Karpas-422 (cell line): ENCODE measurements at regions not wholly inside any gene's neighbourhood (a gene's known extent, or its start where the extent isn't known, plus 50 kb on each side); places are given as distances from the start of the nearest gene placed in this dataset.

ENCODE experiments used
- DNase-seq: peaks from one replicate; pipeline ENCODE4 v3.0.0-alpha.2; 2015
- H2AFZ ChIP-seq: fragments of 200-600 bp; sonication (generic); 2 replicates; pipeline ENCODE4 v1.6.1; 2014; ENCODE audit warnings: antibody characterized with exemption, low read length, mixed read lengths
- H3K27ac ChIP-seq: fragments of 200-600 bp; sonication (generic); 2 replicates; pipeline ENCODE4 v1.5.1; 2014; ENCODE audit warnings: mild to moderate bottlenecking, low read length, moderate library complexity
- H3K27me3 ChIP-seq: fragments of 200-600 bp; sonication (generic); 2 replicates; pipeline ENCODE4 v1.6.1; 2014; ENCODE audit warnings: low read length, mixed read lengths
- H3K36me3 ChIP-seq: fragments of 200-600 bp; sonication (generic); 2 replicates; pipeline ENCODE4 v1.6.1; 2014; ENCODE audit warnings: low read length, mixed read lengths; ENCODE audit not compliant: insufficient read depth
- H3K4me1 ChIP-seq: fragments of 200-600 bp; sonication (generic); 2 replicates; pipeline ENCODE4 v1.6.1; 2014; ENCODE audit warnings: mild to moderate bottlenecking, low read length, mixed read lengths
- H3K4me2 ChIP-seq: fragments of 200-600 bp; sonication (generic); 2 replicates; pipeline ENCODE4 v1.6.1; 2014; ENCODE audit warnings: low read length, low read depth, mild to moderate bottlenecking; ENCODE audit not compliant: poor library complexity, severe bottlenecking
- H3K4me3 ChIP-seq: fragments of 200-600 bp; sonication (generic); 2 replicates; pipeline ENCODE4 v1.5.1; 2014; ENCODE audit warnings: mild to moderate bottlenecking, antibody characterized with exemption, low read length, mixed read lengths
- H3K79me2 ChIP-seq: fragments of 200-600 bp; sonication (generic); 2 replicates; pipeline ENCODE4 v1.6.1; 2014; ENCODE audit warnings: mild to moderate bottlenecking, low read length, mixed read lengths
- H3K9ac ChIP-seq: fragments of 200-600 bp; sonication (generic); 2 replicates; pipeline ENCODE4 v1.6.0; 2014; ENCODE audit warnings: low read length
- H3K9me2 ChIP-seq: fragments of 200-600 bp; sonication (generic), shearing (Covaris generic); replicated peaks from 2 replicates; pipeline ENCODE4 v1.6.0; 2014; ENCODE audit warnings: mild to moderate bottlenecking, low read length, moderate library complexity; ENCODE audit not compliant: insufficient read depth
- H3K9me3 ChIP-seq: fragments of 300-700, 200-600 bp; sonication (generic); 2 replicates; pipeline ENCODE4 v1.6.1; 2014; ENCODE audit warnings: low read length, mixed read lengths
- H4K20me1 ChIP-seq: fragments of 200-600 bp; sonication (generic); 2 replicates; pipeline ENCODE4 v1.6.1; 2014; ENCODE audit warnings: mild to moderate bottlenecking, antibody characterized with exemption, low read length, low read depth; ENCODE audit not compliant: insufficient read depth

DNA sequence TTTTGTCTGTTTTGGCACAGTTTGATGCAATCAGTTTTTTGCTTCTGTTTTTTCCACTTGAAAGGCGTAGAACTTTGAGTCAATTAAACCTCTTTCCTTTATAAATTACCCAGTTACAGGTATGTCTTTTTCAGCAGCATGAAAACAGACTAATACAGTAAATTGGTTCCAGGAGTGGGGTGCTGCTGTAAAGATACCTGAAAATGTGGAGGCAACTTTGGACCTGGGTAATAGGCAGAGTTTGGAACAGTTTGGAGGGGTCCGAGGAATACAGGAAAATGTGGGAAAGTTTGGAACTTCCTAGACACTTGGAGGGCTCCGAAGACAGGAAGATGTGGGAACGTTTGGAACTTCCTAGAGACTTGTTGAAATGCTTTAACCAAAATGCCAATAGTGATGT lies 2022.2 kb downstream of the MAT2B start:
- no peaks in the 10 kb centered on the region for H3K4me1 ChIP-seq
- no peaks in the 10 kb centered on the region for H3K9me2 ChIP-seq
- peaks cover 19% of the 10 kb centered on the region for H3K9me3 ChIP-seq
- H3K4me3 ChIP-seq: no peak overlapping the region
- H3K27me3 ChIP-seq: no peaks in the 10 kb centered on the region
- H3K9ac ChIP-seq: no peak overlapping the region
- no peak overlapping the region for H3K4me2 ChIP-seq
- no peaks in the 10 kb centered on the region for H3K79me2 ChIP-seq
- H3K27ac ChIP-seq: no peak overlapping the region
- DNase-seq: no peak
- no peak overlapping the region for H2AFZ ChIP-seq
- no peaks in the 10 kb centered on the region for H4K20me1 ChIP-seq
- H3K36me3 ChIP-seq: no peaks in the 10 kb centered on the region

DNA sequence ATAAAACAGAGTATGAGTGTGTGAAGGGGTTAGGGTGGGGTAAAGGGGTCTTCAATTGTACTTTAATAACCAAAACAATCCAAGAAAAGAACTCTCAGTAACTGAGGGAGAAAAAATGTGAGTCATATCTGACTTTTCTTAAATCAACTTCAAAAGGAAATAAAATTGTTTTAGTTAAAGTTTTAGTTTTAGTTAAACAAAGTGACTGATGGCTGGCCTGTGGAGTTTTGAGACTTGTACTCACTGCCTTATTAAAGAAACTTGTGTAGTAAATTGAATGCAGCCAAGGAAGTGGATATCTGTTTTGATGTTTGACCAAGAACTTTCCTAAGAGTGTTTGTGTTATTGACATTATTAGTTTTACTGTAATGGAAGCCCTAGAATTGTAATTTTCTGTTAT lies 2032.6 kb downstream of the MAT2B start:
- no peak overlapping the region for H2AFZ ChIP-seq
- no peaks in the 10 kb centered on the region for H3K4me1 ChIP-seq
- H3K9me3 ChIP-seq: peaks cover 14% of the 10 kb centered on the region
- H3K36me3 ChIP-seq: no peaks in the 10 kb centered on the region
- H3K27ac ChIP-seq: no peak overlapping the region
- no peak for DNase-seq
- no peak overlapping the region for H3K9ac ChIP-seq
- H4K20me1 ChIP-seq: no peaks in the 10 kb centered on the region
- H3K27me3 ChIP-seq: no peaks in the 10 kb centered on the region
- H3K9me2 ChIP-seq: no peaks in the 10 kb centered on the region
- H3K4me2 ChIP-seq: no peak overlapping the region
- no peaks in the 10 kb centered on the region for H3K79me2 ChIP-seq
- H3K4me3 ChIP-seq: no peak overlapping the region

- no peaks in the 10 kb centered on the region for H4K20me1 ChIP-seq
- H3K4me2 ChIP-seq: no peak overlapping the region
- no peak overlapping the region for H3K4me3 ChIP-seq
- no peaks in the 10 kb centered on the region for H3K4me1 ChIP-seq
- H3K79me2 ChIP-seq: no peaks in the 10 kb centered on the region
- H3K9me3 ChIP-seq: peaks cover 13% of the 10 kb centered on the region
- no peaks in the 10 kb centered on the region for H3K9me2 ChIP-seq
- no peak for DNase-seq
- no peak overlapping the region for H2AFZ ChIP-seq
- no peaks in the 10 kb centered on the region for H3K36me3 ChIP-seq
- no peak overlapping the region for H3K27ac ChIP-seq
- no peaks in the 10 kb centered on the region for H3K27me3 ChIP-seq
- no peak overlapping the region for H3K9ac ChIP-seq
Measured at GRCh38 chr5:165559645-165560044, 2054.2 kb downstream of the MAT2B start.

- no peak overlapping the region for H2AFZ ChIP-seq
- H3K79me2 ChIP-seq: no peaks in the 10 kb centered on the region
- H4K20me1 ChIP-seq: no peaks in the 10 kb centered on the region
Measured at GRCh38 chr5:165560648-165561047, 2055.2 kb downstream of the MAT2B start.

GRCh38 chr5:165565911-165566310 lies 2060.5 kb downstream of the MAT2B start:
- Histone ChIP-seq H3K27me3 (no peaks in the 10 kb centered on the region), H3K27ac (no peak overlapping the region), H3K4me2 (no peak overlapping the region), H4K20me1 (no peaks in the 10 kb centered on the region), H2AFZ (no peak overlapping the region), H3K79me2 (no peaks in the 10 kb centered on the region), H3K4me1 (no peaks in the 10 kb centered on the region), H3K9me2 (no peaks in the 10 kb centered on the region), H3K4me3 (no peak overlapping the region), H3K9me3 (peaks cover 20% of the 10 kb centered on the region; the same call in 1 of the 2 replicates), H3K9ac (no peak overlapping the region), H3K36me3 (no peaks in the 10 kb centered on the region)
- DNase-seq: no peak

More at GRCh38 chr5:165560648-165561047, 2055.2 kb downstream of the MAT2B start:
- H3K27me3 ChIP-seq: no peaks in the 10 kb centered on the region
- H3K36me3 ChIP-seq: no peaks in the 10 kb centered on the region
- H3K4me2 ChIP-seq: no peak overlapping the region
- H3K27ac ChIP-seq: no peak overlapping the region
- DNase-seq: no peak
- no peak overlapping the region for H3K4me3 ChIP-seq
- H3K9me2 ChIP-seq: no peaks in the 10 kb centered on the region
- H3K4me1 ChIP-seq: no peaks in the 10 kb centered on the region
- no peak overlapping the region for H3K9ac ChIP-seq
- peaks cover 13% of the 10 kb centered on the region for H3K9me3 ChIP-seq

DNA sequence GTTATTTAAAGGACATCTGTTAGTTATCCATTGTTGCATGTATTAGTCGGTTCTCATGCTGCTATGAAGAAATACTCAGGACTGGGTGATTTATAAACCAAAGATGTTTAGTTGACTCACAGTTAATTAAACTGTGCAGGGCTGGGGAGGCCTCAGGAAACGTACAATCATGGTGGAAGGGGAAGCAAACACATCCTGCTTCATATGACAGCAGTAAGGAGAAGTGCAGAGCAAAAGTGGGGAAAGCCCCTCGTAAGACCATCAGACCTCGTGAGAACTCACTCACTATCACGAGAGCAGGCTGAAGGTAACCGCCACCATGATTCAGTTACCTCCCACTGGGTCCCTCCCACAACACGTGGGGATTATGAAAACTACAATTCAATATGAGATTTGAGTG lies 2064.1 kb downstream of the MAT2B start:
- Histone ChIP-seq H3K27ac (no peak overlapping the region), H3K9me2 (no peaks in the 10 kb centered on the region), H3K79me2 (no peaks in the 10 kb centered on the region), H3K9me3 (peaks cover 32% of the 10 kb centered on the region), H4K20me1 (no peaks in the 10 kb centered on the region), H3K36me3 (no peaks in the 10 kb centered on the region), H3K4me2 (no peak overlapping the region), H3K4me3 (no peak overlapping the region), H3K27me3 (no peaks in the 10 kb centered on the region), H3K9ac (no peak overlapping the region), H3K4me1 (no peaks in the 10 kb centered on the region), H2AFZ (no peak overlapping the region)
- DNase-seq: no peak

- no peak overlapping the region for H3K9ac ChIP-seq
- H3K4me1 ChIP-seq: no peaks in the 10 kb centered on the region
- H3K9me2 ChIP-seq: no peaks in the 10 kb centered on the region
- H3K79me2 ChIP-seq: no peaks in the 10 kb centered on the region
- no peak overlapping the region for H2AFZ ChIP-seq
- H4K20me1 ChIP-seq: no peaks in the 10 kb centered on the region
- no peaks in the 10 kb centered on the region for H3K36me3 ChIP-seq
- no peak overlapping the region for H3K27ac ChIP-seq
- H3K4me3 ChIP-seq: no peak overlapping the region
- no peak for DNase-seq
- H3K4me2 ChIP-seq: no peak overlapping the region
- peaks cover 27% of the 10 kb centered on the region for H3K9me3 ChIP-seq
- no peaks in the 10 kb centered on the region for H3K27me3 ChIP-seq
Measured at GRCh38 chr5:165573445-165573844, 2068.0 kb downstream of the MAT2B start.

DNA sequence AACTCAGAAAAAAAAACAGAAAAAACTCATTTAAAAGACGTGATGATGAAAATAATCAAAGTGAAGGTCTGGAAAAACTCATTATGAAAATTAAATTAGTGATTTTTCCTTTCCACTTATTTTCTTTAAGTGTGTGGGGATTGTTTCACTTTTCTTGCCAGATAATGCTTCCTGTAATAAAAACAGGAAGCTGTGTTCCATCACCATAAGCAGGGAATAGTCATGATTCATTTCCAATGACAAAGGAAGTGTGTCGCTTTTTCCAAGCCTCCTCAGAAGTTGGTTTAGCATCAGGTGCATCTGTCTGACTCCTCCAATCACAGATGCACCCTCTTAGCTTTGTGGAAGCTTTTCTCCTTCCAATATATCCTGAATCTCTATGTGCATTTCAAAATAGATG lies 2068.7 kb downstream of the MAT2B start:
- DNase-seq: no peak
- no peaks in the 10 kb centered on the region for H3K79me2 ChIP-seq
- H3K4me2 ChIP-seq: no peak overlapping the region

GRCh38 chr5:165576678-165577275 lies 2071.4 kb downstream of the MAT2B start:
- H3K36me3 ChIP-seq: no peaks in the 10 kb centered on the region
- no peaks in the 10 kb centered on the region for H3K4me1 ChIP-seq
- no peaks in the 10 kb centered on the region for H3K79me2 ChIP-seq
- no peak overlapping the region for H3K4me3 ChIP-seq
- H3K27ac ChIP-seq: no peak overlapping the region
- H3K9ac ChIP-seq: no peak overlapping the region
- H2AFZ ChIP-seq: no peak overlapping the region
- no peak overlapping the region for H3K4me2 ChIP-seq
- H3K27me3 ChIP-seq: no peaks in the 10 kb centered on the region
- H3K9me2 ChIP-seq: no peaks in the 10 kb centered on the region
- H3K9me3 ChIP-seq: peaks cover 24% of the 10 kb centered on the region
- DNase-seq: no peak
- H4K20me1 ChIP-seq: no peaks in the 10 kb centered on the region

More for the DNA sequence above, 2068.7 kb downstream of the MAT2B start:
- Histone ChIP-seq H2AFZ (no peak overlapping the region), H3K4me3 (no peak overlapping the region), H3K9me3 (peaks cover 27% of the 10 kb centered on the region), H3K27me3 (no peaks in the 10 kb centered on the region), H4K20me1 (no peaks in the 10 kb centered on the region), H3K27ac (no peak overlapping the region), H3K9me2 (no peaks in the 10 kb centered on the region), H3K4me1 (no peaks in the 10 kb centered on the region), H3K9ac (no peak overlapping the region), H3K36me3 (no peaks in the 10 kb centered on the region)
